ENCODE measurements at regions not wholly inside any gene's neighbourhood (a gene's known extent, or its start where the extent isn't known, plus 50 kb on each side); places are given as distances from the start of the nearest gene placed in this dataset.

- no peak for DNase-seq (ENCODE audit: low read depth)
- TF ChIP-seq CTCF (conservative IDR thresholded peaks at IDR 0.05; ENCODE audit: low read depth, low read length), result no peak
- H3K4me3 ChIP-seq (ENCODE audit: low read depth, low read length), result no peak overlapping the region
Observed at GRCh38 chr4:179292468-179292867, 1850.2 kb upstream of the AGA start.

DNA sequence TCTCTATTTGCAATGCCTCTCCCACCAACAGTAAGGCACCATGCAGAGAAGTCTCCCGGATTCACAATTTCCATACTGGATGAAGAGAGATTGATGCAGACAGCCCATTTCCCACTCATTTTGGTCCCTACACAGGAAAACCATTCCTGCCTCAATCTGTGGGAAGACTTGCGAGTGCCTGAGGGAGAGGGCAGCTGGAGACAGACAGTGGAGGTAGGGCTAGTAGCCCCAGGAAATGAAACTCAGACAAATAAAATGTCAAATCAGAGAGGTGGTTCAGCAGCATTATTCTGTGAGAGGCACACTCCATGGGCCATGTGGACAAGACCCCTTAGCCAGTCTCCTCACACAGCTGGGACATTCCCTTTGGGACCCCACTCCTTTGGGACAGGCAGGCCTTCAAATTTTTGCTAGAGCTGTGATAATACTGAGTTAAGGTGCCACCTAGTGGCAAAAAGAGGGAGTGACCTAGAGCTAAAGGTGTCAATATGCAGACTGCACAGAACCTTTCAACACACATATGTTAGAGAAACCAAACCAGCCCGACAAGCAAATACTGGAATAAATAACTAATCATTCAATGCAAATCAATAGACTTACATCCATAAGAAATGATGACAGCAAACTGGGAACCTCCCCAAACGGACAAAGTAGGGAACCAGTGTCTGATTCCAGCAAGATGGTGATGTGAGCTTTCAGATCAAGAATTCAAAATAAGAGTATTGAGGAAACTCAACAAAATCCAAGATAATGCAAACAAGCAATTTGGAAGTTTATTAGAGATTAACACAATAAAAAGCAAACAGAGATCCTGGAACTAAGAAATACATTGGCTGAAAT lies 1865.3 kb upstream of the AGA start:
- no peak for DNase-seq (ENCODE audit: low read depth)
- H3K4me3 ChIP-seq (ENCODE audit: low read depth, low read length), result no peak overlapping the region
- TF ChIP-seq CTCF (conservative IDR thresholded peaks at IDR 0.05; ENCODE audit: low read depth, low read length), result peak; percentile 79

GRCh38 chr4:179313823-179314222 lies 1871.6 kb upstream of the AGA start:
- no peak overlapping the region for H3K4me3 ChIP-seq (ENCODE audit: low read depth, low read length)
- DNase-seq (ENCODE audit: low read depth), result no peak
- TF ChIP-seq CTCF (conservative IDR thresholded peaks at IDR 0.05; ENCODE audit: low read depth, low read length), result no peak

DNA sequence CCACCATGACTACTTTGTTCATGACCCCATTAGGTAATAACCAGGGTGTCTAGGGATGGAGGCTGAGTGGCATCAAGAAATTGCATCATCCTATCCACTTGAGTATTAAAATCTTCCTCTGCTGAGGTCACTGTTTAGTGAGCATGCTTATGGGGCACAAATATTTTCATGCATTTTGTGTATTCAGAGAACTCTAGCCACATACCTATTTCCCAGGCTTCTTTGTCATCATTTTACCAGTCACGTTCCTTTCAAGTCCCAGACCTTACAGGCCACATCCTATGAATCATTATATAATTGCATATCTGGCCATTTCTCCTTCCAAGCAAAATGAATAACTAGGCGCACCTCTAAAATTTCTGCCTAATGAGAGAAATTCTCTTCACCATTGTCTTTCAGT lies 1882.9 kb upstream of the AGA start:
- H3K4me3 ChIP-seq (ENCODE audit: low read depth, low read length), result no peak overlapping the region
- TF ChIP-seq CTCF (conservative IDR thresholded peaks at IDR 0.05; ENCODE audit: low read depth, low read length), result no peak
- no peak for DNase-seq (ENCODE audit: low read depth)

DNA sequence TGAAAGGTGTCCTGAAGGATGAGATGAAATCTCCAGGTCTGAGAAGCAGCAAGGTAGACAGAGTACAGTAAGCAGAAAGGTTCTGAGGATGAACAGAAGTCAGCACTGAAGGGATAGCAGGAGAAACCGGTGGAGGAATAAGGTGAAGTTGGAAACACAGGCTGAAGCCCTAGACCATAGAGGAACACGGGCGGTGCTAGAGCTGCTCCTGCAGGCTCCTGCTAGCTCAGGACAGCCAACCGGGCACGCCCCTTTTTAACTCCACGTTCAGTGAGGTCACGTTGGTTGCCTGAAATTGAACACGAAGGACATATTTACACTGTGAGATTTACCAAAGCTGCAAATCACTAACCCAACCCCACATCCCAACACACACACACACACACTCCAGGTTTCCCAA lies 1886.4 kb upstream of the AGA start:
- TF ChIP-seq CTCF (conservative IDR thresholded peaks at IDR 0.05; ENCODE audit: low read depth, low read length), result no peak
- DNase-seq (ENCODE audit: low read depth), result no peak
- H3K4me3 ChIP-seq (ENCODE audit: low read depth, low read length), result no peak overlapping the region

DNA sequence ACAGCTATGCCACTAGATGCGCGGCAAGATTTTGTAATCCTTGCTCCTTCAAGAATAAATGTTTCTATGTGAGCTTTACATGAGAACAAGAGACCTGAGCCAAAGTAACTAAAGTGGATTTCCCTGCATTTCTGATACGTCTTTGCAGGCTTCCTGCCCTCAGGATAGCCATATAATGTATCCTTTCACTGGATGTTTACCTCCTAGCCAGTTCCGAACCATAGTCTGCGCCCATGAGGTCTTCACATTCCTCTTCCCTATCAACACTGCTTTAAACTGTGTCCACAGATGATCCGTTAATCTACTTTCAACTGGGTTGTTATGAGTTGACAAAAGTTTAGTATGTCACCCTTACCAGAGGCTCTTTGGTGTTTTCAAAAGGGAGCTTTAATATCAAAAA lies 1889.1 kb upstream of the AGA start:
- DNase-seq (ENCODE audit: low read depth), result no peak
- no peak overlapping the region for H3K4me3 ChIP-seq (ENCODE audit: low read depth, low read length)
- TF ChIP-seq CTCF (conservative IDR thresholded peaks at IDR 0.05; ENCODE audit: low read depth, low read length), result no peak

- no peak for DNase-seq (ENCODE audit: low read depth)
- H3K4me3 ChIP-seq (ENCODE audit: low read depth, low read length), result no peak overlapping the region
- TF ChIP-seq CTCF (conservative IDR thresholded peaks at IDR 0.05; ENCODE audit: low read depth, low read length), result no peak
Observed at GRCh38 chr4:179344861-179345260, 1902.6 kb upstream of the AGA start.

Data from epithelial cell of proximal tubule (primary cell).